KMS-11 (cell line): ENCODE measurements at regions not wholly inside any gene's neighbourhood (a gene's known extent, or its start where the extent isn't known, plus 50 kb on each side); places are given as distances from the start of the nearest gene placed in this dataset.

Experiments
- H2AFZ ChIP-seq: fragments of 200-600 bp; sonication (generic); 2 replicates; pipeline ENCODE4 v1.6.1; 2016; ENCODE audit warnings: antibody characterized with exemption, mixed run types, low read depth
- H3K27ac ChIP-seq: fragments of 200-600 bp; sonication (generic); 2 replicates; pipeline ENCODE4 v1.6.1; 2016; ENCODE audit warnings: mild to moderate bottlenecking, mixed run types
- H3K27me3 ChIP-seq: fragments of 200-600 bp; sonication (generic); 2 replicates; pipeline ENCODE4 v1.6.1; 2017; ENCODE audit warnings: mild to moderate bottlenecking, low read depth, mixed run types, moderate library complexity; ENCODE audit not compliant: insufficient read depth
- H3K36me3 ChIP-seq: fragments of 200-600 bp; sonication (generic); 2 replicates; pipeline ENCODE4 v1.6.1; 2017; ENCODE audit warnings: mild to moderate bottlenecking, mixed run types; ENCODE audit not compliant: insufficient read depth
- H3K4me1 ChIP-seq: fragments of 200-600 bp; sonication (generic); 2 replicates; pipeline ENCODE4 v1.6.1; 2016; ENCODE audit warnings: mild to moderate bottlenecking, low read depth, mixed run types; ENCODE audit not compliant: poor library complexity, severe bottlenecking
- H3K4me2 ChIP-seq: fragments of 200-600 bp; sonication (generic); 2 replicates; pipeline ENCODE4 v1.7.0; 2016; ENCODE audit warnings: mild to moderate bottlenecking, mixed run types
- H3K4me3 ChIP-seq: fragments of 200-600 bp; sonication (generic); IDR thresholded peaks from 2 replicates; pipeline ENCODE4 v1.6.1; 2017; ENCODE audit warnings: low read depth, low read length, mixed read lengths; ENCODE audit not compliant: insufficient read depth
- H3K79me2 ChIP-seq: fragments of 200-600 bp; sonication (generic); 2 replicates; pipeline ENCODE4 v1.6.1; 2016; ENCODE audit warnings: low read depth, mixed run types; ENCODE audit not compliant: insufficient read depth
- H3K9ac ChIP-seq: fragments of 200-600 bp; sonication (generic); 2 replicates; pipeline ENCODE4 v1.6.1; 2016; ENCODE audit warnings: mild to moderate bottlenecking, mixed run types
- H4K20me1 ChIP-seq: fragments of 200-600 bp; sonication (generic); 2 replicates; pipeline ENCODE4 v1.6.1; 2016; ENCODE audit warnings: mild to moderate bottlenecking, mixed run types; ENCODE audit not compliant: insufficient read depth
- TF ChIP-seq, protein P1 (sequence below): fragments of 200-600 bp; sonication (generic); conservative IDR thresholded peaks from 2 replicates; pipeline ENCODE4 v1.6.1; 2017; ENCODE audit warnings: low read depth, mild to moderate bottlenecking, antibody characterized with exemption, low read length, moderate library complexity, mixed read lengths

DNA sequence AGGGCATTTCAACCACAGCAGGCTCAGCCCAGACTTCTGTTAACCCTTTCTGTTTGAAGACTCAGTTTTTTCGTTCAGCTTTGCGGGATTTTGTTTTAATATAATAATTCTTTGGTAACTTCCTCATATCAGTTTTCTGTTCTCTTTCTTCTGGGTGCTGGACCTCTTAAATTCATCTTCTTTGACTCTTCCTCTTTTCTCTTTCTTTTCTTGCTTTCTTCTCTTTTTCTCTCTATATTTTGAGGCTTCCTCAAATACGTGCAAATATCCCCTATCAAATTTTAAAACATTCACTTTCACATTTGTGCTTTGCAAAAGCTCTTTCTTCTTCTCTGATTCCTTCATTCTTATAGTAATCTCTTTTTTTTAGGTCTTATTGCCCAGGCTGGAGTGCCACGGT is 136.3 kb downstream of the HS3ST3B1 start:
- TF ChIP-seq, protein P1, sequence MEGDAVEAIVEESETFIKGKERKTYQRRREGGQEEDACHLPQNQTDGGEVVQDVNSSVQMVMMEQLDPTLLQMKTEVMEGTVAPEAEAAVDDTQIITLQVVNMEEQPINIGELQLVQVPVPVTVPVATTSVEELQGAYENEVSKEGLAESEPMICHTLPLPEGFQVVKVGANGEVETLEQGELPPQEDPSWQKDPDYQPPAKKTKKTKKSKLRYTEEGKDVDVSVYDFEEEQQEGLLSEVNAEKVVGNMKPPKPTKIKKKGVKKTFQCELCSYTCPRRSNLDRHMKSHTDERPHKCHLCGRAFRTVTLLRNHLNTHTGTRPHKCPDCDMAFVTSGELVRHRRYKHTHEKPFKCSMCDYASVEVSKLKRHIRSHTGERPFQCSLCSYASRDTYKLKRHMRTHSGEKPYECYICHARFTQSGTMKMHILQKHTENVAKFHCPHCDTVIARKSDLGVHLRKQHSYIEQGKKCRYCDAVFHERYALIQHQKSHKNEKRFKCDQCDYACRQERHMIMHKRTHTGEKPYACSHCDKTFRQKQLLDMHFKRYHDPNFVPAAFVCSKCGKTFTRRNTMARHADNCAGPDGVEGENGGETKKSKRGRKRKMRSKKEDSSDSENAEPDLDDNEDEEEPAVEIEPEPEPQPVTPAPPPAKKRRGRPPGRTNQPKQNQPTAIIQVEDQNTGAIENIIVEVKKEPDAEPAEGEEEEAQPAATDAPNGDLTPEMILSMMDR, result no peak
- Histone ChIP-seq H3K79me2 (no peaks in the 10 kb centered on the region), H3K4me3 (no peak overlapping the region), H2AFZ (no peak overlapping the region), H3K9ac (no peak overlapping the region), H3K4me2 (no peak overlapping the region), H3K27me3 (no peaks in the 10 kb centered on the region), H4K20me1 (no peaks in the 10 kb centered on the region), H3K4me1 (no peaks in the 10 kb centered on the region), H3K36me3 (no peaks in the 10 kb centered on the region), H3K27ac (no peak overlapping the region)

DNA sequence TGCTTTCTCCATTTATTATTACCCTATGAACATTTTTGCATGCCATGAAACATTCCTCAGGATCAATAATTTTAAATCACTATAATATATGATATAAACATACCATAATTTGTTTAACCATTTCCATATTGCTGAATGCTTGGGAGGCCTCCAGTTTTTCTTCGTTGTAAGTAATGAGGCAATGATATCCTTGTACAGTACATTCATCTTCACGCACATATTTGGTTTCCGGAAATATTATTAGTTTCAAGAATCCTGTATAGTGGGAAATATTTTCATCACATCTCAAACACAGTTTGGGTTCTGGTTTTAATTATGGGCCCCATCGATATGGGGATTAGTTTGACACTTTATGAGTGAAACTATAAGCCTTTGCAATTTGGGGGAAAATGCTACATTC is 135.4 kb downstream of the HS3ST3B1 start:
- Histone ChIP-seq H3K27ac (no peak overlapping the region), H3K4me1 (no peaks in the 10 kb centered on the region), H3K4me2 (no peak overlapping the region), H4K20me1 (no peaks in the 10 kb centered on the region), H2AFZ (no peak overlapping the region), H3K36me3 (no peaks in the 10 kb centered on the region), H3K9ac (no peak overlapping the region), H3K4me3 (no peak overlapping the region), H3K27me3 (no peaks in the 10 kb centered on the region), H3K79me2 (no peaks in the 10 kb centered on the region)
- TF ChIP-seq, protein P1, result no peak

DNA sequence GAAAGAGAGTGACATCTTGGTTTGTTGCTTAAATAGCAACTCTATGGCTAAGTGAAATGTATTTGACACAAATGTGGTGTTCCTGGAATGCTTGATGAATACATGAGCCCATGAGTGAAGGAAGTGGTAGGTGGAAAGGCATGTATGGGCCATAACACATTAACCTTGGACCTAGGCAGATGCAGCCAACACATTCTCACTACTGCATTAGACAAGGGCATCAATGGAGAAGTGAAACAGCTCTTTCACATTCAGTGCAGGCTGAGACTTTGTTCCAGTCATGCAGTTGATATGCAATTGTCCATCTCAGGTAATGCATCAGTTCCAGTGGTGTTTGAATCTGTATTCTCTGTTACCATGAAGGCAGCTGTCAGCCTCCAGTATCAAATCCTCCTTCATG is 133.6 kb downstream of the HS3ST3B1 start:
- Histone ChIP-seq H3K27me3 (no peaks in the 10 kb centered on the region), H3K36me3 (no peaks in the 10 kb centered on the region), H3K9ac (no peak overlapping the region), H3K79me2 (no peaks in the 10 kb centered on the region), H3K4me3 (no peak overlapping the region), H3K27ac (no peak overlapping the region), H3K4me1 (no peaks in the 10 kb centered on the region), H4K20me1 (no peaks in the 10 kb centered on the region), H2AFZ (no peak overlapping the region), H3K4me2 (no peak overlapping the region)
- TF ChIP-seq, protein P1, result no peak

DNA sequence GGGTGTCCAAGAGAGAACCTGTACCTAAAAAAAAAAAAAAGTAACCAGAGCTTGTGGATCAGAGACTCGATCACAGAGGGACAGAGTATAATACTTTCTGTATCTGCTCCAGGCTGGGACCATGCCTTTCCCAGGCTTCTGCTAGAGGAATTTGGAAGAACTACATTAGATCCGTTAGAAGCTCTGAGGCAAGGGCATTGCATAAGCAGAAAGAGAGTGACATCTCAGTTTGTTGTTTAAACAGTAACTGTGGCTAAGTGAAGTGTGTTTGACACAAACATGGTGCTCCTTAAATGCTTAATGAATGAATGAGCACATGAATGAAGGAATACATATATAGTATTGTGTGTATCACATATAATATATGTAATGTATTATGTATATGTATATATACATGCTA is 131.2 kb downstream of the HS3ST3B1 start:
- Histone ChIP-seq H3K79me2 (no peaks in the 10 kb centered on the region), H3K4me2 (no peak overlapping the region), H2AFZ (no peak overlapping the region), H3K9ac (no peak overlapping the region), H3K36me3 (no peaks in the 10 kb centered on the region), H3K4me3 (no peak overlapping the region), H3K4me1 (no peaks in the 10 kb centered on the region), H3K27ac (no peak overlapping the region), H3K27me3 (no peaks in the 10 kb centered on the region), H4K20me1 (no peaks in the 10 kb centered on the region)
- TF ChIP-seq, protein P1, result no peak

DNA sequence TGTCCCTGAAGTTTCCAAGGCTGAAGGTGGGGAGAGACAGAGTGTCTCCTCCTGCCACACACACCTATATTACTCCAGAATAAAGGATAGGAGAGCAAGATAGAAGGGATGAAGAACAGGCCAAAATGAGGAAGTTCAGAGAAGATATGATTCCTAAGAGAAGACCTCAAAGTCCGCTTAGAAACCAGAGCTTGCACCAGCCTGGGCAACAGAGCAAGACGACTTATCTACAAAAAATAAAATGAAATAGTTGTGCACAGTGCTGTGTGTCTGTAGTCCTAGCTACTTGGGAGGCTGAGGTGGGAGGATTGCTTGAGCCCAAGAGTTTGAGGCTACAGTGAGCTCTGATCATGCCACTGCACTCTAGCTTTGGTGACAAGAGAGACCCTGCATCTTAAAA is 128.2 kb downstream of the HS3ST3B1 start:
- TF ChIP-seq, protein P1, result no peak
- no peaks in the 10 kb centered on the region for H3K36me3 ChIP-seq
- H3K27me3 ChIP-seq, result no peaks in the 10 kb centered on the region
- no peak overlapping the region for H2AFZ ChIP-seq
- no peak overlapping the region for H3K4me2 ChIP-seq
- H3K9ac ChIP-seq, result no peak overlapping the region
- no peak overlapping the region for H3K4me3 ChIP-seq
- H3K79me2 ChIP-seq, result no peaks in the 10 kb centered on the region
- H3K4me1 ChIP-seq, result no peaks in the 10 kb centered on the region
- H3K27ac ChIP-seq, result no peak overlapping the region
- H4K20me1 ChIP-seq, result no peaks in the 10 kb centered on the region
